NOMO-1 treated with dmso at 0.1 percent for 144 hours (cell line): ENCODE measurements at regions not wholly inside any gene's neighbourhood (a gene's known extent, or its start where the extent isn't known, plus 50 kb on each side); places are given as distances from the start of the nearest gene placed in this dataset.

Experiments
- DNase-seq: peaks from one replicate; lab custom pipeline; 2025; ENCODE audit not compliant: unreplicated experiment; lab: John Stamatoyannopoulos, UW

GRCh38 chr3:147843331-147843730 lies 434.2 kb downstream of the ZIC1 start:
- no peak for DNase-seq

GRCh38 chr3:147846293-147846692 lies 437.1 kb downstream of the ZIC1 start:
- DNase-seq: no peak

- no peak for DNase-seq
Measured at GRCh38 chr3:147846854-147847478, 437.8 kb downstream of the ZIC1 start.

- no peak for DNase-seq
Measured at GRCh38 chr3:147851062-147851461, 441.9 kb downstream of the ZIC1 start.

GRCh38 chr3:147854542-147854941 lies 445.4 kb downstream of the ZIC1 start:
- DNase-seq: no peak

- DNase-seq: no peak
Measured at GRCh38 chr3:147864754-147865354, 455.7 kb downstream of the ZIC1 start.

- DNase-seq: no peak
Measured at GRCh38 chr3:147866561-147866960, 457.4 kb downstream of the ZIC1 start.

GRCh38 chr3:147872568-147872967 lies 463.4 kb downstream of the ZIC1 start:
- DNase-seq: no peak

- DNase-seq: no peak
Measured at GRCh38 chr3:147875498-147875897, 466.3 kb downstream of the ZIC1 start.

GRCh38 chr3:147881933-147882332 lies 472.8 kb downstream of the ZIC1 start:
- DNase-seq: no peak

- no peak for DNase-seq
Measured at GRCh38 chr3:147886879-147887278, 477.7 kb downstream of the ZIC1 start.

GRCh38 chr3:147887797-147888196 lies 478.6 kb downstream of the ZIC1 start:
- DNase-seq: no peak

- no peak for DNase-seq
Measured at GRCh38 chr3:147890114-147890513, 480.9 kb downstream of the ZIC1 start.

- no peak for DNase-seq
Measured at GRCh38 chr3:147895509-147895908, 486.3 kb downstream of the ZIC1 start.

GRCh38 chr3:147900851-147901250 lies 491.7 kb downstream of the ZIC1 start:
- no peak for DNase-seq

- DNase-seq: no peak
Measured at GRCh38 chr3:147903026-147903425, 493.9 kb downstream of the ZIC1 start.

- DNase-seq: no peak
Measured at GRCh38 chr3:147904421-147904820, 495.3 kb downstream of the ZIC1 start.

- no peak for DNase-seq
Measured at GRCh38 chr3:147906285-147906684, 497.1 kb downstream of the ZIC1 start.

GRCh38 chr3:147914532-147914931 lies 505.4 kb downstream of the ZIC1 start:
- DNase-seq: no peak

GRCh38 chr3:147915057-147915456 lies 505.9 kb downstream of the ZIC1 start:
- DNase-seq: no peak

GRCh38 chr3:147919496-147919895 lies 510.3 kb downstream of the ZIC1 start:
- no peak for DNase-seq

- no peak for DNase-seq
Measured at GRCh38 chr3:147921051-147921450, 511.9 kb downstream of the ZIC1 start.

- DNase-seq: no peak
Measured at GRCh38 chr3:147924755-147925154, 515.6 kb downstream of the ZIC1 start.
